Thyroid gland (tissue), 4 donors: ENCODE measurements at regions not wholly inside any gene's neighbourhood (a gene's known extent, or its start where the extent isn't known, plus 50 kb on each side); places are given as distances from the start of the nearest gene placed in this dataset.

ENCODE experiments used
- POLR2A ChIP-seq, 2 donors: fragments of 450-650 bp; IDR thresholded peaks; one replicate each; pipeline ENCODE4 v1.6.1; 2017; ENCODE audit warnings: antibody characterized with exemption in 2 of 2, mild to moderate bottlenecking in 2 of 2, moderate library complexity in 1 of 2
- TF ChIP-seq, protein P1 (sequence below), 6 experiments: fragments of 200-600 bp in 3 of 6; fragments of 450-650 bp in 3 of 6; sonication (generic) in 3 of 6; IDR thresholded peaks; one replicate each; pipeline ENCODE4 v1.5.1; 2016 to 2019; ENCODE audit warnings: antibody characterized with exemption in 6 of 6, mild to moderate bottlenecking in 2 of 6, inconsistent platforms in 1 of 6, moderate library complexity in 1 of 6

DNA sequence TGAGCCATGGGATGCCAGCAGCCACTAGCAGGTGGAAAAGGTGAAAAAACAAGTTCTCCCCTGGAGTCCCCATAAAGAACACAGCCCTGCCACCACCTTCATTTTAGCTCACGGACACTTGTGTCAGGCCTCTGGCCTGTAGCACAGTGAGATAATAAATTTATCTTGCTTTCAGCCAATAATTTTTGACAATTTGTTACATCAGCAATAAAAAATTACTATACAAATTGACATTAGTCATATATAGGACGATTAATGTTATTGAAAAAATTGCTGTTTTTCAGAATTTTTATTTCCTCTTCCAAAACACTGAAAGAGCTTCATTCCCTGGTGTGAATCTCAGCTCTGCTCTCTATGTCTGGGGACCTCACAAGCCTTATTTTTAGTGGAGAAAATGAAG is 152.9 kb upstream of the ETV3 start:
- TF ChIP-seq, protein P1, sequence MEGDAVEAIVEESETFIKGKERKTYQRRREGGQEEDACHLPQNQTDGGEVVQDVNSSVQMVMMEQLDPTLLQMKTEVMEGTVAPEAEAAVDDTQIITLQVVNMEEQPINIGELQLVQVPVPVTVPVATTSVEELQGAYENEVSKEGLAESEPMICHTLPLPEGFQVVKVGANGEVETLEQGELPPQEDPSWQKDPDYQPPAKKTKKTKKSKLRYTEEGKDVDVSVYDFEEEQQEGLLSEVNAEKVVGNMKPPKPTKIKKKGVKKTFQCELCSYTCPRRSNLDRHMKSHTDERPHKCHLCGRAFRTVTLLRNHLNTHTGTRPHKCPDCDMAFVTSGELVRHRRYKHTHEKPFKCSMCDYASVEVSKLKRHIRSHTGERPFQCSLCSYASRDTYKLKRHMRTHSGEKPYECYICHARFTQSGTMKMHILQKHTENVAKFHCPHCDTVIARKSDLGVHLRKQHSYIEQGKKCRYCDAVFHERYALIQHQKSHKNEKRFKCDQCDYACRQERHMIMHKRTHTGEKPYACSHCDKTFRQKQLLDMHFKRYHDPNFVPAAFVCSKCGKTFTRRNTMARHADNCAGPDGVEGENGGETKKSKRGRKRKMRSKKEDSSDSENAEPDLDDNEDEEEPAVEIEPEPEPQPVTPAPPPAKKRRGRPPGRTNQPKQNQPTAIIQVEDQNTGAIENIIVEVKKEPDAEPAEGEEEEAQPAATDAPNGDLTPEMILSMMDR (IDR thresholded peaks at IDR 0.05) = no peak
- TF ChIP-seq POLR2A (IDR thresholded peaks at IDR 0.05) = no peak
